ENCODE measurements at regions not wholly inside any gene's neighbourhood (a gene's known extent, or its start where the extent isn't known, plus 50 kb on each side); places are given as distances from the start of the nearest gene placed in this dataset.

DNA sequence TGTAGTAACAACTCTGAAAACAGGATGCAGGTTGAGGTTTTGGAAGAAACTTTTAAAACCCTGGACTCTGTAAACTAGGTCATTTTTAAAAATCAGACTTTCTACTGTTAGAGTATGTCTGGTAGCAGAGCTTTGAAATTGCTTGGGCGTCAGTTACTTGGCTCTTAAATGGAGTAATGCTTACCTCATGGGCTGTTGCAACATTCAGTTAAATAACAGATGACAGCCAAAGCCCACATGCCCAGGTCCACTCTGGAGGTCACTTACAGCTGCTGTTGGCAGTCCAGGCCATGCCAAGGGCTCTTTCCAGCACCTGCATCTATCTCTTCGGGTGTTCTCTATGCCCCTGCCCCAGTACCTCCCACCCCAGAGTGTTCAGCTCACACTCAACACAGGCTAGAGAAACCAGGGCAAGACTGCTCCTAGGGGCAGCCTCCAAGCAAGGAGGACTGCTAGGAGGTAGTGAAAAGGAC, 96.4 kb downstream of the BANF2 start:
- peak; percentile 43 for DNase-seq

GRCh38 chr20:17795501-17796071, 95.8 kb downstream of the BANF2 start:
- H3K27me3 ChIP-seq (ENCODE audit: low read depth) = no peaks in the 10 kb centered on the region
- H3K4me1 ChIP-seq = peaks cover 16% of the 10 kb centered on the region
- intact Hi-C loops (cut with micrococcal nuclease) = no loop called here
- H3K27ac ChIP-seq (replicated peaks) = peak overlapping the region; percentile 82
- H3K4me3 ChIP-seq = no peak overlapping the region
- no peak for TF ChIP-seq CTCF (IDR thresholded peaks at IDR 0.05; ENCODE audit: borderline replicate concordance)
- no peak for DNase-seq
- no peaks in the 10 kb centered on the region for H3K36me3 ChIP-seq
- H3K9me3 ChIP-seq (replicated peaks) = peaks cover 5% of the 10 kb centered on the region

More for the DNA sequence above, 96.4 kb downstream of the BANF2 start:
- Histone ChIP-seq H3K4me1 (peaks cover 16% of the 10 kb centered on the region), H3K27ac (replicated peaks) (peak overlapping the region; percentile 82), H3K36me3 (no peaks in the 10 kb centered on the region), H3K27me3 (ENCODE audit: low read depth) (no peaks in the 10 kb centered on the region), H3K9me3 (replicated peaks) (peaks cover 5% of the 10 kb centered on the region), H3K4me3 (no peak overlapping the region)
- no peak for TF ChIP-seq CTCF (IDR thresholded peaks at IDR 0.05; ENCODE audit: borderline replicate concordance)
- intact Hi-C loops (cut with micrococcal nuclease) = no loop called here

- TF ChIP-seq CTCF (IDR thresholded peaks at IDR 0.05; ENCODE audit: borderline replicate concordance) = no peak
- peaks cover 16% of the 10 kb centered on the region for H3K4me1 ChIP-seq
- no peak overlapping the region for H3K4me3 ChIP-seq
- H3K9me3 ChIP-seq (replicated peaks) = peaks cover 5% of the 10 kb centered on the region
- intact Hi-C loops (cut with micrococcal nuclease) = no loop called here
- H3K27ac ChIP-seq (replicated peaks) = peak overlapping the region; percentile 82
- DNase-seq = no peak
- no peaks in the 10 kb centered on the region for H3K27me3 ChIP-seq (ENCODE audit: low read depth)
- no peaks in the 10 kb centered on the region for H3K36me3 ChIP-seq
Observed at GRCh38 chr20:17795003-17795402, 95.2 kb downstream of the BANF2 start.

DNA sequence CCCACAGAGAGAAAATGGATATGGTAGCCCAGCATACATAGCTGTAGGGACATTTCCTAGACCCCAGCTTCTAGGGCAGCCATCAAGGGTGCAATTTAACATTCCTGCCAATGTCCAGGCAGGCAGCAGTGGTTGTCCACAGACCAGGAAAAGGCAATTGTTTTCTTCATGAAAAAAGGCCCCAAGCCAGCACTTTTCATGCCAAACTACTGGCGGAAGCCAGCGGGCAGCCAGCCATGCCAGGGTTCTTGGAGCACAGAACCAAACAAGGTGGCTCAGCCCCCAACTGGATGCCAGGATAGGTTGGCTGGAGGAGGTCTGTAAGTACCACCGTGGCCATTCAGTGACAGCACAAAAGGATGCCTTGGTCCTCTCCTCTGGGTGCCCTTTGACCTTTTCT, 94.6 kb downstream of the BANF2 start:
- TF ChIP-seq CTCF (IDR thresholded peaks at IDR 0.05; ENCODE audit: borderline replicate concordance) = no peak
- Histone ChIP-seq H3K36me3 (no peaks in the 10 kb centered on the region), H3K4me3 (no peak overlapping the region), H3K4me1 (peaks cover 16% of the 10 kb centered on the region), H3K9me3 (replicated peaks) (peaks cover under 1% of the 10 kb centered on the region), H3K27me3 (ENCODE audit: low read depth) (no peaks in the 10 kb centered on the region), H3K27ac (replicated peaks) (peak overlapping the region; percentile 82)
- intact Hi-C loops (cut with micrococcal nuclease) = no loop called here
- no peak for DNase-seq

DNA sequence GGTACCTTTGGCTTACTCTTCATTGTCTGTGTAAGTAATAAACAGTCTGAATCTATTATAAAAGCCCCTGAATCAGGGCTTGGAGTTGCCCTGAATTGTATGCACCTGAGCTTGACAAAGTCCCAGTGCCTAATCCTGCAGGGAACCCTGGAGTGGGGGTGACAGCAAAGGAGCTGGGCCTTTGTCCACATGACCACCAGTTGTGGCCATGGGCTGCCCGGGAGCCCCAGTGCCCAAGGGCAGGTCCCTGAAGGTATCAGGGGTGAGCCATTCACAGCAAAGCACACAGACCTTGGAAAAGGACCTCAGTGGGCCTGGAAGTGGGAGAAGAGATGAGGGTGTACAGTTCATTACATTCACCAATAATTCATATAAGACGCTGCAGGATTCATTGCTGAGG, 94.2 kb downstream of the BANF2 start:
- no peak for DNase-seq
- no peaks in the 10 kb centered on the region for H3K9me3 ChIP-seq (replicated peaks)
- intact Hi-C loops (cut with micrococcal nuclease) = no loop called here
- no peak for TF ChIP-seq CTCF (IDR thresholded peaks at IDR 0.05; ENCODE audit: borderline replicate concordance)
- H3K4me1 ChIP-seq = peaks cover 16% of the 10 kb centered on the region
- H3K4me3 ChIP-seq = no peak overlapping the region
- peak overlapping the region; percentile 82 for H3K27ac ChIP-seq (replicated peaks)
- H3K36me3 ChIP-seq = no peaks in the 10 kb centered on the region
- no peaks in the 10 kb centered on the region for H3K27me3 ChIP-seq (ENCODE audit: low read depth)

Measured in left ventricle myocardium inferior (tissue), 1 donor.